IPS DF 19.7 (cell line): ENCODE measurements at regions not wholly inside any gene's neighbourhood (a gene's known extent, or its start where the extent isn't known, plus 50 kb on each side); places are given as distances from the start of the nearest gene placed in this dataset.

ENCODE experiments used
- DNase-seq: peaks from one replicate; pipeline ENCODE4 v3.0.0-alpha.2; 2013; ENCODE audit warnings: low read depth, low spot score

- no peak for DNase-seq
Observed at GRCh38 chr9:95822583-95823431, 52.7 kb upstream of the ERCC6L2 start.

GRCh38 chr9:95822015-95822414 lies 53.5 kb upstream of the ERCC6L2 start:
- no peak for DNase-seq

GRCh38 chr9:95820074-95820473 lies 55.4 kb upstream of the ERCC6L2 start:
- no peak for DNase-seq

GRCh38 chr9:95819636-95820035 lies 55.9 kb upstream of the ERCC6L2 start:
- DNase-seq, result peak; percentile 15

- no peak for DNase-seq
Observed at GRCh38 chr9:95817205-95817604, 58.3 kb upstream of the ERCC6L2 start.

- DNase-seq, result no peak
Observed at GRCh38 chr9:95816716-95817115, 58.8 kb upstream of the ERCC6L2 start.

GRCh38 chr9:95815961-95816360 lies 59.5 kb upstream of the ERCC6L2 start:
- DNase-seq, result no peak

GRCh38 chr9:95815133-95815532 lies 60.4 kb upstream of the ERCC6L2 start:
- no peak for DNase-seq

GRCh38 chr9:95813923-95814322 lies 61.6 kb upstream of the ERCC6L2 start:
- no peak for DNase-seq

- DNase-seq, result no peak
Observed at GRCh38 chr9:95810814-95811213, 64.7 kb upstream of the ERCC6L2 start.

GRCh38 chr9:95810133-95810532 lies 65.4 kb upstream of the ERCC6L2 start:
- no peak for DNase-seq

- DNase-seq, result no peak
Observed at GRCh38 chr9:95809686-95810085, 65.8 kb upstream of the ERCC6L2 start.

GRCh38 chr9:95808011-95808410 lies 67.5 kb upstream of the ERCC6L2 start:
- DNase-seq, result no peak

- DNase-seq, result no peak
Observed at GRCh38 chr9:95807326-95807947, 68.1 kb upstream of the ERCC6L2 start.

GRCh38 chr9:95803197-95803596 lies 72.3 kb upstream of the ERCC6L2 start:
- no peak for DNase-seq

- no peak for DNase-seq
Observed at GRCh38 chr9:95801797-95802196, 73.7 kb upstream of the ERCC6L2 start.

- no peak for DNase-seq
Observed at GRCh38 chr9:95796029-95796428, 79.5 kb upstream of the ERCC6L2 start.

GRCh38 chr9:95793924-95794828 lies 81.3 kb upstream of the ERCC6L2 start:
- no peak for DNase-seq

- no peak for DNase-seq
Observed at GRCh38 chr9:95791695-95792094, 83.8 kb upstream of the ERCC6L2 start.

- DNase-seq, result no peak
Observed at GRCh38 chr9:95791286-95791685, 84.2 kb upstream of the ERCC6L2 start.

GRCh38 chr9:95788521-95788991 lies 86.9 kb upstream of the ERCC6L2 start:
- DNase-seq, result no peak

GRCh38 chr9:95788021-95788420 lies 87.5 kb upstream of the ERCC6L2 start:
- DNase-seq, result no peak
